ENCODE measurements at regions not wholly inside any gene's neighbourhood (a gene's known extent, or its start where the extent isn't known, plus 50 kb on each side); places are given as distances from the start of the nearest gene placed in this dataset.

- DNase-seq (ENCODE audit: low spot score) = no peak
These were observed 567.3 kb upstream of the BTBD3 start for GRCh38 chr20:11350126-11351005.

GRCh38 chr20:11352041-11352440, 565.7 kb upstream of the BTBD3 start:
- no peak for DNase-seq (ENCODE audit: low spot score)

- DNase-seq (ENCODE audit: low spot score) = no peak
These were observed 562.8 kb upstream of the BTBD3 start for GRCh38 chr20:11354846-11355245.

GRCh38 chr20:11355345-11355744, 562.3 kb upstream of the BTBD3 start:
- DNase-seq (ENCODE audit: low spot score) = no peak

- no peak for DNase-seq (ENCODE audit: low spot score)
These were observed 561.6 kb upstream of the BTBD3 start for GRCh38 chr20:11356061-11356460.

DNA sequence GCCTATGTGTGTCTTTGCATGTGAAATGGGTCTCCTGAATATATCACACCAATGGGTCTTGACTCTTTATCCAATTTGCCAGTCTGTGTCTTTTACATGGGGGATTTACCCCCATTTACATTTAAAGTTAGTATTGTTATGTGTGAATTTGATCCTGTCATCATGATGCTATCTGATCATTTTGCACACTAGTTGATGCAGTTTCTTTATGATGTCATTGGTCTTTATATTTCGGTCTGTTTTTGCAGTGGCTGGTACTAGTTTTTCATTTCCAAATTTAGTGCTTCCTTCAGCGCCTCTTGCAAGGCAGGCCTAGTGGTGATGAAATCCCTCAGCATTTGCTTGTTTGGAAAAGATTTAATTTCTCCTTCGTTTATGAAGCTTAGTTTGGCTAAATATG, 555.2 kb upstream of the BTBD3 start:
- DNase-seq (ENCODE audit: low spot score) = no peak

DNA sequence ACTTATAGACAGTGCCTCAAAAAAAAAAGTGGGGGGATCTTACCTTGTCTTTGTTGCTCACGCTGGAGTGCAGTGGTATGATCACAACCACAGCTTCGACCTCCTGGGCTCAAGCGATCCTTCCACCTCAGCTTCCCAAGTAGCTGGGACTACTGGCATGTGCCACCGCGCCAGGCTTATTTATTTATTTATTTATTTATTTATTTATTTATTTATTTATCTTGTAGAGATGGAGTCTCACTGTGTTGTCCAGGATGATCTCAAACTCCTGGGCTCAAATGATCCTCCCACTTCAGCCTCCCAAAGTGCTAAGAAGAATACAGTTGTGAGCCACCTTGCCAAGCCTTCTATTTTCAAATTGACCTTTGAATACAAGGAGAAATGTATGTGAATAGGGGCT, 553.0 kb upstream of the BTBD3 start:
- no peak for DNase-seq (ENCODE audit: low spot score)

DNA sequence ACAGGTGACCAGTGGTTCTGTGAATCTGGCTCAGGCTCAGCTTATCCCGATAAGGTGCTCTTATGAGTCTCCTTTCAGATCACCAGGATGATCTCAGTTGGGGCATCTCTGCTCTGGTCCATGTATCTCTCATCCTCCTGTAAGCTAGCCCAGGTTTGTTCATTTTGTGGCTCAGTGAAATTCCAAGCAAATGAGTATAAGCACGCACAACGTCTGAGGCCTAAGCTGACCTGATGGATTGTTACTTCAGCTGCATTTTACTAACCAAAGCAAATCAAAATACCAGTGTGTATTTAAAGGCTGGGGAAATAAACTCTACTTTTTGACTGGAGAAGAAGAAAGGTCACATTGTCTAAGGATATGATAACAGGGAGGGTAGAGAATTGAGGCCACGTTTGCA, 551.0 kb upstream of the BTBD3 start:
- DNase-seq (ENCODE audit: low spot score) = no peak

GRCh38 chr20:11368499-11368898, 549.2 kb upstream of the BTBD3 start:
- DNase-seq (ENCODE audit: low spot score) = no peak

- DNase-seq (ENCODE audit: low spot score) = no peak
These were observed 548.6 kb upstream of the BTBD3 start for GRCh38 chr20:11368965-11369711.

DNA sequence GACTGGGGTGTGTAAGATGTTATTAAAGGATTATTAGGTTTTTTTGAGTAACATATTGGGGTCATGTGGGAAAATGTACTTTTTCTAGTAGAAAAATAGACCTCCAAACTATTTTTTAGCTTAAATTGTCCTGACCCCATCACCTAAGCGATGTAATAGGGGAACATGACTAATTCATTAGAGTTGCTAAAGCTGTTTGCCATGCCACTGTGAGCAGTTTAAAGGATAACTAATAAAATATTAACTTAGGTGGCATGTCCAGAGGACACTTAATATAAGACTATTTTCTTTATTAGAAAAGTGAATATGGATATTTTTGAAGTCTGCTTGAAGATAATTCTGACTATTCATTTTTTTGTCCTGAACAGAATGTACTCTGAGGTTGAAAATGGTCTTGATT, 545.9 kb upstream of the BTBD3 start:
- no peak for DNase-seq (ENCODE audit: low spot score)

- peak; percentile 27 for DNase-seq (ENCODE audit: low spot score)
These were observed 544.6 kb upstream of the BTBD3 start for GRCh38 chr20:11372876-11373790.

- no peak for DNase-seq (ENCODE audit: low spot score)
These were observed 542.4 kb upstream of the BTBD3 start for GRCh38 chr20:11375335-11375734.

DNA sequence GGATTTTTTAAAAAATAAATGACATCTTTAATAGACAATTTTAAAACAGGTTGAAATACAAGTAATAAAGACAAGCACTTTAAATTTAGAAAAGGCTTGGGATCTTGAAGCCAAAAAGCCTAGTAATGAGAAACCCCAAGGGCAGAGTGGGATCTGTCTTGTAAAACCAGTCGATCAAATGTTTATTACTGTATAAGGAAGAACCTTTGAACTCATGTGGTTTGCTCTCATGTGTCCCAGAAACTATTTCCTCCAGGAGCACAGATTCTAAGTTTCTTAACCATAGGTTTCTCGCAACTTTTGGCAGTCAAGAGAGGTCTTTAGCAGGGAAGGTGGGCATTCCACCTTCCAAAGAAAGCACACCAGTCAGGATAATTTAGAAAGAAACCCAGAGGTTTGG, 541.7 kb upstream of the BTBD3 start:
- DNase-seq (ENCODE audit: low spot score) = no peak

DNA sequence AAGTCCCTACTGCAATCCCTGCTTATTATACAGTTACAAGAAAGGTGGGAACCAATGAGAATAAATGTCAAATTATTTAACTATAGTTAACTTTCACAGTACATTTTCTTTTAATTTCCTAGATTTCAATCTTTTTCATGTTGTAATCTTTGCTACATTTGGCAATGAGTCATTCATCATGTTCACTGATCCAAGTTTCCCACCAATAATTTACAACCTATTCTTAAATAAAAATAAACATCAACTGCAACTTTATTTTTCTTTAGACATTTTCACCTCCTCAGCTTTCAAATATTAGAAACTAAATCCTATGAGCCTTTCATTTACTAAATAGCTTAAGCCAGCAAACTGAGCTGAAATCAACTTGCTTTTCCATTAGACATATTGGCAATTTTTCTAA, 541.3 kb upstream of the BTBD3 start:
- no peak for DNase-seq (ENCODE audit: low spot score)

DNA sequence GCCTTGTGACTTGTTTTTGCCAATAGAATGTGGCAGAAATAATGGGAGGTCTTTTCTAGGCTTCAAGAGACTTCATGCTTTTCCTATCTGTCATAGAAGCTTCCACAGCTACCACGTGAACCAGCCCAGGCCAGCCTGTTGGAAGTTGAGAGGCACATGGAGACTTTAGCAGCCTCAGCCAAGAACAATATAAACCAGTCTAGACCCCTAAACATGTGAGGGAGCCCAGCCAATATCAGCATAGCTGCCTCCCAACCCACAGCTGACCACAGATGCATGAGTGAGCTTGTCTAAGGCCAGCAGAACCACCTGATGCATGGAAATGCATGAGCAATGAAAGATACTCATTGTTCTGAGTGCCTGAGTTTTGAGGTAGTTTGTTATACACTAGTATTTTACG, 540.7 kb upstream of the BTBD3 start:
- DNase-seq (ENCODE audit: low spot score) = no peak

GRCh38 chr20:11377761-11378160, 539.9 kb upstream of the BTBD3 start:
- DNase-seq (ENCODE audit: low spot score) = no peak

GRCh38 chr20:11378252-11378651, 539.4 kb upstream of the BTBD3 start:
- DNase-seq (ENCODE audit: low spot score) = no peak

DNA sequence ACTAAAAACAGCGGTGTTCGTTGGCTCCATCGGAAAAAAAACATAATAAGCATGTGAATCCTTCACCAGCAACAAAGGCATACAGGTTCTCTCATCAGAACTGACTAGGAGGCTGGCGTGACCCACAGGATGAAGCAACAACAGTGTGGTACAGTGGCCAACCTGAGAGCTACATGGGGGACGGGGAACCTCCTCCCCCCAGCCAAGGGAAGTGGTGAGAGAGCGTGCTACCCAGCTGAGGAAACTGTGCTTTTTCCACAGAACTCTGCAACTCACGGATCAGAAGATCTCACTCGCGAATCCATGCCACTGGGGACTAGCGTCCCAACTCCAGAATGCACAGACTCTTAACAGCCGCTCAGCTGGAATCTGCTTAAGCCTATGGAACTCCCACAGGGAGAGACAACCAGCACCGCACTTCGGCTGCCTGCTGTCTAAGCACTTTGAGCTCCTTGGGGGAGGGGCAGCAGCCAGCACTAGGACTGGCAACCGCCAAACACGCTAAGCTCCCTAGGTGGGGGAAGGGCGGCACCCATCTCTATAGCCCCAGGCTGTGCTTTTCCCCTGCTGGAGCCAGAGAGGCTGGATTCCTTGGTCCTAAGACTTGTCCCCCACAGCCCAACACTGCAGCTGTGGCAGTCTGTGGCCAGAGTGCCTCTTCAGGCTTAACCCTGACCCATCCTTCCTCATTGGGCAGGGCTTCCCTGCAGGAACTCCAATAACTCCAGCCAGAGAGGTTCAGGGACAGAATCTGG, 538.3 kb upstream of the BTBD3 start:
- DNase-seq (ENCODE audit: low spot score) = no peak

GRCh38 chr20:11380283-11380682, 537.4 kb upstream of the BTBD3 start:
- DNase-seq (ENCODE audit: low spot score) = no peak

DNA sequence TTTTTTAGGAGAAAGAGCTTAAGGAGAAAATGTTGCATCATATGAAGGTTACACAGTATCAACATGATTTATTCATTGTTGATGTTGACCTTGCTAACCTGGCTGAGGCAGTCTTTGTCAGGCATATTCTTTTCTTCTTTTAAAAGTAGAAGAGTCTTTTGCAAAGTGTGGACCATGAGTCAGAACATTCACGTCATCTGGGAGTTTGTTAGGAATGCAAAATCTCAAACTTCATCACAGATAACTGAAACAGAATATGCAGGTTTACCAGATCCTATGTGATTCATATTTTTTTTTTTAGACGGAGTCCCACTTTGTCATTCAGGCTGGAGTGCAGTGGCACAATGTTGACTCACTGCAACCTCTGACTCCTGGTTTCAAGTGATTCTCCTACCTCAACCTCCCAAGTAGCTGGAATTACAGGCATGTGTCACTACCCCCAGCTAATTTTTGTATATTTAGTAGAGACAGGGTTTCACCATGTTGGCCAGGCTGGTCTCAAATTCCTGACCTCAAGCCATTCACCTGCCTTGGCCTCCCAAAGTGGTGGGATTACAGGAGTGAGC, 530.4 kb upstream of the BTBD3 start:
- DNase-seq (ENCODE audit: low spot score) = no peak

Data from pons (tissue), 1 donor.